HepG2 (cell line): ENCODE measurements at regions not wholly inside any gene's neighbourhood (a gene's known extent, or its start where the extent isn't known, plus 50 kb on each side); places are given as distances from the start of the nearest gene placed in this dataset.
A peak's percentile ranks its signal among the peaks of the same experiment; 100 is the strongest.

Experiments used
- ATAC-seq: fragments of 200-7000 bp; cut with Tn5 transposase; 3 replicates; pipeline ENCODE4 v1.9.1; 2020; ENCODE audit warnings: mild to moderate bottlenecking, moderate library complexity
- BruUV-seq: library from RNA; stranded (reverse); fragments of 400-500 nt; replicated peaks from 2 replicates; lab custom pipeline; 2021; lab: Mats Ljungman, UMichigan
- CTCF ChIA-PET: fragments of 300-600 bp; formaldehyde crosslinking; extraction: SDS; loops from one replicate; lab custom pipeline; 2021; ENCODE audit warnings: low total read pairs, inconsistent platforms, low intra/inter-chr PET ratio; lab: Yijun Ruan, JAX
- POLR2A ChIA-PET: fragments of 350-600 bp; sonication (Branson Sonifier 250); formaldehyde crosslinking; loops from one replicate; lab custom pipeline; 2020; ENCODE audit warnings: antibody characterized with exemption, inconsistent platforms; lab: Yijun Ruan, JAX
- DNase-seq: peaks from one replicate; pipeline ENCODE4 v3.0.0-alpha.2; 2015; ENCODE audit warnings: low spot score
- FAIRE-seq: peaks from 3 replicates; lab custom pipeline; 2011; peaks lifted over from hg19 to GRCh38; lab: Jason Lieb, UNC
- H2AFZ ChIP-seq: one replicate; pipeline ENCODE4 v1.6.1; 2011; ENCODE audit warnings: low read length, inconsistent platforms
- H3K27ac ChIP-seq: fragments of 300-600 bp; 3 replicates; pipeline ENCODE4 v1.8.0; 2011; ENCODE audit warnings: mixed run types, mild to moderate bottlenecking, mixed read lengths, low read length, inconsistent platforms; ENCODE audit not compliant: insufficient read depth; ENCODE audit errors: extremely low read length
- H3K27me3 ChIP-seq, 2 experiments: fragments of 200-600 bp in 1 of 2; 2 replicates in 1 of 2; 3 replicates in 1 of 2; pipeline versions ENCODE4 v1.6.0 to v1.8.0; 2011; ENCODE audit warnings: low read length in 2 of 2, mild to moderate bottlenecking in 2 of 2, moderate library complexity in 2 of 2, inconsistent platforms in 1 of 2; ENCODE audit not compliant: insufficient read depth in 2 of 2, control insufficient read depth in 1 of 2
- H3K36me3 ChIP-seq, 2 experiments: fragments of 200-600 bp in 1 of 2; replicated peaks in 1 of 2; 2 replicates in 1 of 2; 3 replicates in 1 of 2; pipeline versions ENCODE4 v1.5.1 to v1.8.0; 2011; ENCODE audit warnings: low read length in 2 of 2, inconsistent platforms in 1 of 2; ENCODE audit not compliant: insufficient read depth in 2 of 2, control insufficient read depth in 1 of 2
- H3K4me1 ChIP-seq: 2 replicates; pipeline ENCODE4 v1.5.1; 2012; ENCODE audit warnings: low read length, inconsistent platforms; ENCODE audit not compliant: insufficient read depth
- H3K4me2 ChIP-seq: 2 replicates; pipeline ENCODE4 v1.6.0; 2011; ENCODE audit warnings: low read depth, low read length, inconsistent platforms
- H3K4me3 ChIP-seq, 3 experiments: fragments of 200-600 bp in 1 of 3; sonication (generic), shearing (Covaris generic) in 1 of 3; replicated peaks in 1 of 3; 2 replicates each; pipeline ENCODE4 v1.5.1; 2011 to 2016; ENCODE audit warnings: low read length in 3 of 3, inconsistent platforms in 2 of 3, low read depth in 2 of 3, mild to moderate bottlenecking in 2 of 3, control low read depth in 1 of 3, mixed read lengths in 1 of 3; ENCODE audit not compliant: insufficient read depth in 1 of 3
- H3K79me2 ChIP-seq: one replicate; pipeline ENCODE4 v1.6.1; 2011; ENCODE audit warnings: low read length, inconsistent platforms; ENCODE audit not compliant: insufficient read depth
- H3K9ac ChIP-seq: 2 replicates; pipeline ENCODE4 v1.6.0; 2011; ENCODE audit warnings: mild to moderate bottlenecking, low read depth, low read length, inconsistent platforms; ENCODE audit not compliant: insufficient read depth
- H3K9me3 ChIP-seq: 2 replicates; pipeline ENCODE4 v1.5.1; 2012; ENCODE audit warnings: mild to moderate bottlenecking, low read length
- H4K20me1 ChIP-seq: 2 replicates; pipeline ENCODE4 v1.6.0; 2011; ENCODE audit warnings: inconsistent platforms, mild to moderate bottlenecking, low read length, moderate library complexity; ENCODE audit not compliant: insufficient read depth
- AGO1 ChIP-seq: fragments of 200-400 bp; formaldehyde crosslinking; IDR thresholded peaks from 2 replicates; pipeline ENCODE4 v1.6.1; 2017; ENCODE audit warnings: mild to moderate bottlenecking, low read depth, low read length, moderate library complexity; ENCODE audit not compliant: poor library complexity, severe bottlenecking
- ASH2L ChIP-seq: fragments of 300-600, 200-600 bp; sonication (generic); IDR thresholded peaks from 2 replicates; pipeline ENCODE4 v1.7.0; 2017; ENCODE audit warnings: low read depth, mild to moderate bottlenecking, moderate library complexity, mixed read lengths, low read length; ENCODE audit not compliant: insufficient read length
- BHLHE40 ChIP-seq: IDR thresholded peaks from 2 replicates; pipeline ENCODE4 v1.6.1; 2011; ENCODE audit warnings: low read length, improper control_type of control experiment
- ETV6 ChIP-seq: sonication (generic); formaldehyde crosslinking; conservative IDR thresholded peaks from 2 replicates; pipeline ENCODE4 v1.4.0; 2020; ENCODE audit warnings: missing genetic modification reagents
- FOXP1 ChIP-seq, 2 experiments: fragments of 450-650 bp in 1 of 2; IDR thresholded peaks; 2 replicates each; pipeline ENCODE4 v1.6.1; 2017 to 2018; ENCODE audit warnings: antibody characterized with exemption in 1 of 2
- HOXA5 ChIP-seq: sonication (generic); formaldehyde crosslinking; IDR thresholded peaks from 2 replicates; pipeline ENCODE4 v1.4.0; 2020; ENCODE audit warnings: missing genetic modification reagents
- HOXD1 ChIP-seq: sonication (generic); formaldehyde crosslinking; IDR thresholded peaks from 2 replicates; pipeline ENCODE4 v1.5.0; 2020; ENCODE audit warnings: missing genetic modification reagents
- MAFF ChIP-seq: IDR thresholded peaks from 2 replicates; pipeline ENCODE4 v1.6.1; 2011; ENCODE audit warnings: low read depth, low read length, improper control_type of control experiment
- MAFK ChIP-seq, 2 experiments: IDR thresholded peaks in 1 of 2; conservative IDR thresholded peaks in 1 of 2; 2 replicates each; pipeline ENCODE4 v1.6.1; 2011; ENCODE audit warnings: improper control_type of control experiment in 2 of 2, low read length in 2 of 2
- MAX ChIP-seq: IDR thresholded peaks from 2 replicates; pipeline ENCODE4 v1.6.1; 2012; ENCODE audit warnings: inconsistent platforms
- PRMT3 ChIP-seq: sonication (generic); formaldehyde crosslinking; IDR thresholded peaks from 2 replicates; pipeline ENCODE4 v1.8.1; 2022; ENCODE audit warnings: low read depth, mild to moderate bottlenecking, moderate library complexity, missing genetic modification reagents, borderline replicate concordance
- RFX1 ChIP-seq: fragments of 450-650 bp; IDR thresholded peaks from 2 replicates; pipeline ENCODE4 v1.6.1; 2017
- SETDB1 ChIP-seq: sonication (generic); formaldehyde crosslinking; IDR thresholded peaks from 2 replicates; pipeline ENCODE4 v1.5.1; 2020; ENCODE audit warnings: missing genetic modification reagents, mild to moderate bottlenecking, borderline replicate concordance
- TAF15 ChIP-seq: fragments of 200-400 bp; formaldehyde crosslinking; IDR thresholded peaks from one replicate; pipeline ENCODE4 v1.6.1; 2018; ENCODE audit warnings: mild to moderate bottlenecking, low read depth, low read length; ENCODE audit not compliant: poor library complexity, severe bottlenecking
- ZNF20 ChIP-seq: sonication (generic); formaldehyde crosslinking; IDR thresholded peaks from 2 replicates; pipeline ENCODE4 v1.4.0; 2020; ENCODE audit warnings: mild to moderate bottlenecking, moderate library complexity, missing genetic modification reagents
- ZNF256 ChIP-seq: sonication (generic); formaldehyde crosslinking; conservative IDR thresholded peaks from 2 replicates; pipeline ENCODE4 v1.4.0; 2020; ENCODE audit warnings: missing genetic modification reagents
- ZNF33B ChIP-seq: sonication (generic); formaldehyde crosslinking; IDR thresholded peaks from 2 replicates; pipeline ENCODE4 v1.5.1; 2020; ENCODE audit warnings: mild to moderate bottlenecking, missing genetic modification reagents
- ZNF350 ChIP-seq: sonication (generic); formaldehyde crosslinking; IDR thresholded peaks from 2 replicates; pipeline ENCODE4 v1.4.0; 2020; ENCODE audit warnings: mild to moderate bottlenecking, low read depth, missing genetic modification reagents, borderline replicate concordance
- ZNF530 ChIP-seq: sonication (generic); formaldehyde crosslinking; IDR thresholded peaks from 2 replicates; pipeline ENCODE4 v1.5.0; 2020; ENCODE audit warnings: low read depth, mild to moderate bottlenecking, missing genetic modification reagents
- ZNF691 ChIP-seq: sonication (generic); formaldehyde crosslinking; IDR thresholded peaks from 2 replicates; pipeline ENCODE4 v1.4.0; 2020; ENCODE audit warnings: missing genetic modification reagents, low read depth, mild to moderate bottlenecking, borderline replicate concordance
- WGBS: methylation state at CpG from one replicate; pipeline ENCODE4 v1.1.6; 2017; ENCODE audit warnings: low lambda C conversion rate; 5-methylcytosine and 5-hydroxymethylcytosine counted together
- in situ Hi-C: cut with HindIII; loops from 2 replicates; pipeline ENCODE4 v1.10.0; 2017; ENCODE audit warnings: low pct_unique_long_range_greater_than_20kb; ENCODE audit not compliant: extremely low pct_ligation_motif_present
- intact Hi-C: fragments of 100-400 bp; cut with micrococcal nuclease; formaldehyde crosslinking; loops from one replicate; pipeline ENCODE4 v1.10.0; 2022; ENCODE audit not compliant: unreplicated experiment

GRCh38 chr5:27473307-27474046 lies 435.1 kb upstream of the CDH9 start:
- in situ Hi-C loops = no loop called here

GRCh38 chr5:27472871-27473270 lies 434.5 kb upstream of the CDH9 start:
- H3K79me2 ChIP-seq = peaks cover 50% of the 10 kb centered on the region
- peak overlapping the region; percentile 77 to 82 (median 78) for H3K4me3 ChIP-seq
- DNase-seq (peak; percentile 33), ATAC-seq (no peak), FAIRE-seq (no peak)
- in situ Hi-C loops (no loop called here), intact Hi-C loops (loop anchor here (2.0 kb wide), 1 partner anchor 84 kb away; no protein-coding TSS in a partner anchor)
- 0% methylated on average over 4 of the region's 4 CpGs for WGBS
- H4K20me1 ChIP-seq = peaks cover 18% of the 10 kb centered on the region
- H3K27me3 ChIP-seq = no peaks in the 10 kb centered on the region; a peak in 1 of 5 replicates
- no peak overlapping the region for H2AFZ ChIP-seq
- H3K36me3 ChIP-seq = peaks cover 20 to 30% of the 10 kb centered on the region in 2 experiments
- no TSS peak for BruUV-seq
- H3K9me3 ChIP-seq = no peaks in the 10 kb centered on the region
- CTCF ChIA-PET = no interaction called here
- H3K27ac ChIP-seq = peak overlapping the region; percentile 98
- peak overlapping the region; percentile 97 for H3K9ac ChIP-seq
- peak overlapping the region; percentile 84 for H3K4me2 ChIP-seq
- H3K4me1 ChIP-seq = peaks cover 39% of the 10 kb centered on the region
- POLR2A ChIA-PET = interaction anchor here (1.4 to 1.8 kb wide), 2 partner anchors 9 to 12 kb away, joined by 4 to 10 read pairs; no protein-coding TSS in a partner anchor
- TF ChIP-seq ZNF691 (CRISPR knock-in tag) (no peak), SETDB1 (CRISPR knock-in tag) (no peak), ZNF256 (0 out of 2 replicates have a peak, but pooled peaks have one; percentile 2), ZNF530 (CRISPR knock-in tag) (no peak), ZNF33B (CRISPR knock-in tag) (no peak), HOXD1 (CRISPR knock-in tag) (no peak), PRMT3 (CRISPR knock-in tag) (no peak), HOXA5 (CRISPR knock-in tag) (0 out of 2 replicates have a peak, but pooled peaks have one; percentile 2), TAF15 (no peak), ZNF350 (CRISPR knock-in tag) (no peak), ZNF20 (0 out of 2 replicates have a peak, but pooled peaks have one; percentile 2), ETV6 (no peak)

More at GRCh38 chr5:27473307-27474046, 435.1 kb upstream of the CDH9 start:
- H2AFZ ChIP-seq = no peak overlapping the region
- H4K20me1 ChIP-seq = peaks cover 18% of the 10 kb centered on the region
- no TSS peak for BruUV-seq
- ChIA-PET POLR2A (interaction anchor here (1.8 kb wide), 1 partner anchor 9 kb away, joined by 10 read pairs; no protein-coding TSS in a partner anchor), CTCF (no interaction called here)
- H3K36me3 ChIP-seq = peaks cover 20 to 33% of the 10 kb centered on the region in 2 experiments
- H3K27ac ChIP-seq = peak overlapping the region; percentile 98
- TF ChIP-seq AGO1 (no peak), ASH2L (peak; percentile 31), MAFF (peak; percentile 89), MAX (peak; percentile 27; the same call in 1 of the 2 replicates), FOXP1 (IDR thresholded peaks at IDR 0.05) (no peak), FOXP1 (CRISPR knock-in tag; IDR thresholded peaks at IDR 0.05) (no peak), RFX1 (no peak), MAFK (conservative IDR thresholded peaks at IDR 0.05 in 1 of 2, IDR thresholded peaks at IDR 0.05 in 1 of 2; ENCODE audit: low read length in 2 of 2) (peak; percentile 89 to 94), BHLHE40 (peak; percentile 67)
- peak overlapping the region; percentile 97 for H3K9ac ChIP-seq
- H3K4me2 ChIP-seq = peak overlapping the region; percentile 84
- FAIRE-seq (no peak), ATAC-seq (no peak), DNase-seq (peak; percentile 21)
- H3K4me3 ChIP-seq = peak overlapping the region; percentile 77 to 82 (median 78)
- H3K79me2 ChIP-seq = peaks cover 50% of the 10 kb centered on the region
- peaks cover 39% of the 10 kb centered on the region for H3K4me1 ChIP-seq
- no peaks in the 10 kb centered on the region; a peak in 1 of 5 replicates for H3K27me3 ChIP-seq
- 2% methylated on average over 5 of the region's 5 CpGs for WGBS
- intact Hi-C loops = loop anchor here (2.0 kb wide), 1 partner anchor 85 kb away; no protein-coding TSS in a partner anchor
- no peaks in the 10 kb centered on the region for H3K9me3 ChIP-seq
